ENCODE measurements at regions not wholly inside any gene's neighbourhood (a gene's known extent, or its start where the extent isn't known, plus 50 kb on each side); places are given as distances from the start of the nearest gene placed in this dataset.
"Not testable (repeated sequence)": the region's sequence is repeated elsewhere in the genome, so short reads cannot be mapped to it uniquely, and the experiment has no call there.

- DNase-seq (ENCODE audit: low read depth, low spot score), result no peak
These were observed 274.7 kb downstream of the CETN3 start for GRCh38 chr5:90134892-90135291.

GRCh38 chr5:90134381-90134780 lies 275.2 kb downstream of the CETN3 start:
- DNase-seq (ENCODE audit: low read depth, low spot score), result no peak

GRCh38 chr5:90133941-90134340 lies 275.6 kb downstream of the CETN3 start:
- no peak for DNase-seq (ENCODE audit: low read depth, low spot score)

- DNase-seq (ENCODE audit: low read depth, low spot score), result no peak
These were observed 278.0 kb downstream of the CETN3 start for GRCh38 chr5:90131383-90132133.

- no peak for DNase-seq (ENCODE audit: low read depth, low spot score)
These were observed 281.0 kb downstream of the CETN3 start for GRCh38 chr5:90128551-90128950.

- DNase-seq (ENCODE audit: low read depth, low spot score), result no peak
These were observed 290.0 kb downstream of the CETN3 start for GRCh38 chr5:90119531-90119971.

DNA sequence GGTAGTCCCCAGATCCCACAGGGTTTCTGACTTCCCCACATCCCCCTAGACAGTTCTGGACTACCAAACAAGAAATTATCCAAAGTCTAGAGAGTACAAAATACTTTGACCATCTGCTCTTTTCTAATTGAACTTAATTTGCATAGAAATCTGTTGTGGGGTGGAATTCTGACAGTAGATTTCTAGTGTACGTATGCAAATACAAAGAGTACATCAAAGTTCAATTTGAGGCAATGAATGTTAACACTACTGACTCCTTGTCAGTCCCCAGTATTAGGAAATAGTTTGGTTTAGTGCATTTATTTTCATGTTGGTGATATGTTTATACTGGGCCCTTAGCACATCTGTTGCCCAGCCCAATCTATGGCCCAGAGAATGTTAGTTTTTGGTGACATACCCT lies 292.6 kb downstream of the CETN3 start:
- no peak for DNase-seq (ENCODE audit: low read depth, low spot score)

DNA sequence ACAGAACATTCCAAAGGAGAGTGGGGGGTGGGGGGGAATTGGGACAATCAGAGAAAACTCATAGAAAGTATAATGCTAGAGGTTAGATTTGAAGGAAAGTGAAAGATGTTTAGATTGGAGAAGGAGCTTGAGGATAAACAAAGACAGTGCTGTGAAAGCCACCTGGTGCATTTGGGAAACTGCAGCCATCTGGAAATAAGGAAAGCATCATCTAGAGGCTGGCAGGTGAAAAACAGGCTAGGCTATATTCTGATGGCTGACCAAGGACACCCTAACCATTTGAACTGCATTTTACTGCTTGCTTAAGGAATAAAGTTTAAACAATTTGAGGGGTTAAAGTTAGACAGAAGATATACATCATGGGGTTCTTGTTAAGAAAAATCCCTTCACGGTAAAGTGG lies 296.4 kb downstream of the CETN3 start:
- DNase-seq (ENCODE audit: low read depth, low spot score), result no peak

DNA sequence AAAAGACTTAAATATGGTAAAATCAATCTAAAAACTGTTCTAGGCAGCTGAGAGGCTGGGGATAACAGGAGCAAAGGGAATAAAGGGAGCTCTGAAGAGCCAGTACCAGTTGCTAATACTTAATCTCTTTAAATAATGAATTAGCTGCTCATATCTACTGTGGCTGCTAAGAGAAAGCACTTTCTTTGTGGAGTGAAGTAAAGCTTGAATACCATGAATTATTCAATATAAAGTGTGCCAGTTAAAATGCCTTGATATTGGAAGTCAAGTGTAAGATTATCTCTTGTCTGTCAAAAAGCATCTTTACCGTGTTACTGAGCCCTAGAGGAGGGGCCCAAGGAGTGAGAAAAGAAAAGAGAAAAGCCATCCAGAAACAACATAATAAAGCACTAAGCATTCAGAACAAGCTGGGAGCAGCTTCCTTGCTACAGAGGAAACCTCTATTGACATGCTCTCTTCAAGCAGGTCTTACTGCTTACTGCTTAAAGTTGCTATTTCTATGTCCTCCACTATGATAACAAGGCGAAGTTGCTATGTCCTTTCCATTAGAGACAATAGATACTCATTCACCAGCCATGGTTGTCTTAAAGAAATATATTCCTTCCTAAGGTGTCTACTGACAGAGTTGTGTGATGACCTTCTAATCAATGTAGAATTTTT lies 297.4 kb downstream of the CETN3 start:
- no peak for DNase-seq (ENCODE audit: low read depth, low spot score)

GRCh38 chr5:90111364-90112032 lies 298.1 kb downstream of the CETN3 start:
- no peak for DNase-seq (ENCODE audit: low read depth, low spot score)

DNA sequence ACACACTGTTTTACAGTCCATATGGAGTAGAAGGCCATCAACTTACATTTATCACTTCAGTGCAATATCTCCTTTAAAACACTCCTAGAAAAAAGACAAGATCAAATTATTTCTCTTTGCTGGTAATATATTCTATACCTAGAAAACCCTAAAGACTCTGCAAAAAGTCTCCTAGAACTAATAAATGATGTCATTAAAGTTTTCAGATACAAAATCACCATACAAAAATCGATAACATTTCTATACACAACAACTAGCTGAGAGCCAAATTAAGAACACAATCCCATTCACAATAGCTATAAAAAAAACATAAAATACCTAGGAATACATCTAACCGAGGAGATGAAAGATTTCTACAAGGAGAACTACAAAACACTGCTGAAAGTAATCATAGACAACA lies 300.3 kb downstream of the CETN3 start:
- DNase-seq (ENCODE audit: low read depth, low spot score), result no peak

DNA sequence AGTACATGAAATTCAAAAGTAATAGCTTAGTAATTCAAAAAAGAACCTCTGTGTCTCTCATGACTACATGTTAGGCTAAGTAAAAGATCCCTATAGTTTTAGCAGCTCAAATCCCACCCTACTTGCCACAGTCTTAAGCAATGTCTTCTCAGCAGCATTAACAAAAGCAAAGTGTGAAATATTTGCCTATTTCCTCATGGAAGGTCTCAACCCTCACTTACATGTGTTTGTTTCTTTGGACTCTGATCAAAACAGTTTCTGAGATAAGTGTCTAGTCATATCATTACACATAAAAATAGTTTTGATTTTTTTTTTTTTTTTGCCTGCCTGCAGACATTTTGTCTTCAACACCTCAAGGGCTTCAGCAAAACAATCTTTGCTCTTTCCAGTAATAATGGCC lies 310.5 kb downstream of the CETN3 start:
- DNase-seq (ENCODE audit: low read depth, low spot score), result no peak

DNA sequence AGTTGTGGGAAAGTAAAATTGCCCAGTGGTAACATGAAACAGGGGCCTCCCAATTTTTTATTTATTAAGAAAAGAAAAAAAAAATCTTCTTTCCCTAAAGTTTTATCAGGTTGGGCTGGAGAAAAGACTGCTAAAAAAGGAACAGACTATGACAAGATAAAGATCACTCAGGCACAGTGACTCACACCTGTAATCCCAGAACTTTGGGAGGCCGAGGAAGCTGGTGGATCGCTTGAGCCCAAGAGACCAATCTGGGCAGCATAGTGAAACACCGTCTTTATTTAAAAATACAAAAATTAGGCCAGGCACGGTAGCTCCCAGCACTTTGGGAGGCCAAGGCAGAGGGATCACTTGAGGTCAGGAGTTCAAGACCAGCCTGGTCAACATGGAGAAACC lies 312.5 kb downstream of the CETN3 start:
- no peak for DNase-seq (ENCODE audit: low read depth, low spot score)

- peak; percentile 17 for DNase-seq (ENCODE audit: low read depth, low spot score)
These were observed 313.0 kb downstream of the CETN3 start for GRCh38 chr5:90096415-90097081.

DNA sequence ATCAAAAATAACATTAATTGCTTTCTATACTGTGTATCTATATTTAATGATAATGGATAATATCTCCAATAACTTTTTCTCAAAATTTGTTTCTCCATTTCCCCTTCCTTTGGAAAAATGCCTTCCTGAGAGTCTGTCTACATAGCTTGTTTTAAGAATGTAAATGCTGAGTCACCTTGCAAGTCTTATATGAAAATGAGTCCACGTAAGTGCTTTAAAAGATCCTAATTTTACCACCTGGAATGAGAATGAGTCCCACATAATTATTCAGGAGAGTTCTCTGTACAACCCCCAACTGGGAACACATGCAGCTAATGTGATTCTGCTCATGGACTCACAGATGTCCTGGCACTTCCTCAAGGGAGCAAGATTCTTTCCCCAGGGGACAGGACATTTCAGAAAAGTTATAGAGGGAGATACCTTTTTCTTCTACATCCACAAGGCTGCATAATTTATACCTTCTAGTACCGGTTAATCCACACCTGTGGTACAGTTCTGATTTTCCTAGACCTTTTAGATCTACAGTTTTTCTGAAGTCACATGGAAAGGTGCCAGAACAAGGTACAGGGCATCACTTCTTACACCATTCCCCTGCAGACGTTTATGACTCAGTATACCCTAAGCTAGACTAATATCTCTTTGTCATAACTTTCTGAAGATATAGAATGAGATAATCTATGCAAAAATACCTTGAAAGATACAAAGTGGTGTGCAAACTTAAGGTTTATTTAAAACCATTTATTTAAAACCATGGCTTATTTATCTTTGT lies 314.1 kb downstream of the CETN3 start:
- DNase-seq (ENCODE audit: low read depth, low spot score), result no peak

GRCh38 chr5:90093751-90094485 lies 315.6 kb downstream of the CETN3 start:
- no peak for DNase-seq (ENCODE audit: low read depth, low spot score)

DNA sequence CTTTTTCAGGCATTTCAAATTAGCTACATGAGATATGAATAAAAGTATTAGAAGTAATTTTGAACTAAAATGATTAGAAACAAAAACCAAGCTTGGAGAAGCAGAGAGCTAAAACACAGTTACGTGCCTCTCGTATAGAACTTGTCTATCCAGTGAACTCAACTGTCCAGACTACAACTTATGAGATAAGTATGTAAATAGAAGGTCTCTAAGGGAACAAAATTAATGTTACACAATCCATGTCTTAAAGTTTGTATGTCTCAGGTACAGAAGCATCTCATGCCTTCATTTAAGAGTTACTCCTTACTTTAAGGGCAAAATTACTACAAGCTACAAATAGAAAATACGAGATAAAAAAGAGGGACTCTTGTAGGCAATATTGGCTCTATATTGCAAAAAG lies 316.8 kb downstream of the CETN3 start:
- DNase-seq (ENCODE audit: low read depth, low spot score), result no peak

DNA sequence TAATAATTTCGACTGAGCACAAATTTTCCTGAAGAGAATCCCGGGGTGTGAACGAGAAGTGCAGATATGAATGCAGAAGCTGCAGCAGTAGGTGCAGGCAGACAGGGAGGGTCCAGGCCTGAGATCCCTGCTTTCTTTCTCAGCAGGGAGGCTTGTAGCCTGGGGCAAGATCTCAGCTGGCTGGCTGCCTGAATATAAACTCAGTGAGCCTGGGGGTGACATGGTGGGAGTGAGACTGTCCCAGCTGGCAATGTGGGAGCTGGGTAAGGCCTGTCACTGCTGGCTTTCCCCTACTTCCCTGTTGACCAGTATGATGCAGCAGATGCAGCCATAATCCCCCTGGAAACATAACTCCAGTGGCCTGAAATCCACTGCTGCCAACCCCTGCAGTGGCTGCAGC lies 325.2 kb downstream of the CETN3 start:
- DNase-seq (ENCODE audit: low read depth, low spot score), result no peak

DNA sequence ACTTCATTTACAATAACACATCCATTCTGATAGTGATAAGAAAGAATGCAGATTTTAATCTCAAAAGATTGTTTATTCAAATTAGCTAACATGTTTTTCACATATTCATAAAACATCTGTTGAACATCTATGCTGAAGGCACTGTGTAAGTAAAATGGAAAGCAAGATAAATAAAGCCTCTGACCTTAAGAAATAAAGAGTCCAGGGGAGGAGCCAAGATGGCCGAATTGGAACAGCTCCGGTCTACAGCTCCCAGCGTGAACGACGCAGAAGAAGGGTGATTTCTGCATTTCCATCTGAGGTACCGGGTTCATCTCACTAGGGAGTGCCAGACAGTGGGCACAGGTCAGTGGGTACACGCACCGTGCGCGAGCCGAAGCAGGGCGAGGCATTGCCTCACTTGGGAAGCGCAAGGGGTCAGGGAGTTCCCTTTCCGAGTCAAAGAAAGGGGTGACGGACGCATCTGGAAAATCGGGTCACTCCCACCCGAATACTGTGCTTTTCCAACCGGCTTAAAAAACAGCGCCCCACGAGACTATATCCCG lies 336.5 kb downstream of the CETN3 start:
- DNase-seq (ENCODE audit: low read depth, low spot score), result not testable (repeated sequence)

DNA sequence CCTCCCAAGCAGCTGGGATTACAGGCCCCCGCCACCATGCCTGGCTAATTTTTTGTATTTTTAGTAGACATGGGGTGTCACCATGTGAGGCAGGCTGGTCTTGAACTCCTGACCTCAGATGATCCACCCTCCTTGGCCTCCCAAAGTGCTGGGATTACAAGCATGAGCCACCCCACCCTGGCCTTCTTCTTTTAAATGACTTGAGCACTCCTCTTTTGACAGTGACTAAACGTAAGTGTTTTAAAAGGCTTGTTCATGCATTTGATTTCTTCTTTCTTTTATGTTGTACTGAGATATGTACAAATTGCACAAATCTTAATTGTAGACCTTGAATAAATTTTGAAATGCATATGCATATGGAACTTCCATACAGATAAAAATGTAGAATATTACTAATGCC lies 337.9 kb downstream of the CETN3 start:
- DNase-seq (ENCODE audit: low read depth, low spot score), result no peak

DNA sequence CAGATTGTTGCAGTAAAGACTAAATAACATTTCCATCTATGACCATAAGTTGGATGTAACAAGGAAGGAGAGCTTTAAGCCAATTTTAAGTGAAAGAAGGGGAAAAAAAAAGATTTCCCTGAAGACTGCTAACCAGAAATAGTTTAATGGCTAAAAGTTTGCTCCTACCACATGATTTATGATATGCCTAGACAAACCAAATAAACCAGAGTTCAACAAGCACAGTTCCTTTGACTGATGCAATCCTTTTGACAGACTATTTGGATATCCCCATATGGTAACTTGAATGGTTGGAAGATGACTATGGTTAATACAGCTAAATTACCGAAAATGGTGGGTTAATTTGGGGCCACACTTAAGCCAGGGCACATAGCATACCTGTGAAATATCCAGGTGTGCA lies 338.5 kb downstream of the CETN3 start:
- DNase-seq (ENCODE audit: low read depth, low spot score), result no peak

Measured in smooth muscle cell of the brain vasculature (primary cell).